NCI-H82 (cell line): ENCODE measurements at regions not wholly inside any gene's neighbourhood (a gene's known extent, or its start where the extent isn't known, plus 50 kb on each side); places are given as distances from the start of the nearest gene placed in this dataset.

Experiments
- DNase-seq: peaks from one replicate; lab custom pipeline; 2025; lab: John Stamatoyannopoulos, UW

- no peak for DNase-seq
Measured at GRCh38 chr6:25038300-25038699, 102.5 kb upstream of the RIPOR2 start.

GRCh38 chr6:25038999-25039398, 103.2 kb upstream of the RIPOR2 start:
- DNase-seq, result no peak

- no peak for DNase-seq
Measured at GRCh38 chr6:25041485-25042035, 105.8 kb upstream of the RIPOR2 start.

GRCh38 chr6:25042036-25042521, 106.3 kb upstream of the RIPOR2 start:
- no peak for DNase-seq

- DNase-seq, result no peak
Measured at GRCh38 chr6:25042536-25042935, 106.8 kb upstream of the RIPOR2 start.

- DNase-seq, result no peak
Measured at GRCh38 chr6:25042984-25043725, 107.4 kb upstream of the RIPOR2 start.

- no peak for DNase-seq
Measured at GRCh38 chr6:25043892-25044291, 108.1 kb upstream of the RIPOR2 start.

GRCh38 chr6:25046942-25047341, 111.2 kb upstream of the RIPOR2 start:
- no peak for DNase-seq

GRCh38 chr6:25050356-25050755, 114.6 kb upstream of the RIPOR2 start:
- DNase-seq, result no peak

GRCh38 chr6:25051083-25051482, 115.3 kb upstream of the RIPOR2 start:
- DNase-seq, result no peak

GRCh38 chr6:25052181-25052580, 116.4 kb upstream of the RIPOR2 start:
- no peak for DNase-seq

- no peak for DNase-seq
Measured at GRCh38 chr6:25053875-25054371, 118.2 kb upstream of the RIPOR2 start.

GRCh38 chr6:25054469-25054868, 118.7 kb upstream of the RIPOR2 start:
- no peak for DNase-seq

- DNase-seq, result no peak
Measured at GRCh38 chr6:25056130-25056529, 120.4 kb upstream of the RIPOR2 start.

- no peak for DNase-seq
Measured at GRCh38 chr6:25057111-25057905, 121.5 kb upstream of the RIPOR2 start.

GRCh38 chr6:25058441-25058840, 122.7 kb upstream of the RIPOR2 start:
- no peak for DNase-seq

- DNase-seq, result no peak
Measured at GRCh38 chr6:25058941-25059340, 123.2 kb upstream of the RIPOR2 start.

- DNase-seq, result no peak
Measured at GRCh38 chr6:25060522-25060921, 124.8 kb upstream of the RIPOR2 start.

- no peak for DNase-seq
Measured at GRCh38 chr6:25061289-25061936, 125.7 kb upstream of the RIPOR2 start.

GRCh38 chr6:25062070-25062811, 126.5 kb upstream of the RIPOR2 start:
- DNase-seq, result no peak

- no peak for DNase-seq
Measured at GRCh38 chr6:25064006-25064405, 128.2 kb upstream of the RIPOR2 start.

GRCh38 chr6:25065666-25066065, 129.9 kb upstream of the RIPOR2 start:
- no peak for DNase-seq
